SK-N-MC (cell line): ENCODE measurements at regions not wholly inside any gene's neighbourhood (a gene's known extent, or its start where the extent isn't known, plus 50 kb on each side); places are given as distances from the start of the nearest gene placed in this dataset.

ENCODE experiments used
- DNase-seq: peaks from one replicate; pipeline ENCODE4 v3.0.0-alpha.2; 2011; ENCODE audit warnings: low read depth, low spot score
- H3K27ac ChIP-seq: fragments of 200-600 bp; sonication (generic); 2 replicates; pipeline ENCODE4 v1.5.1; 2016; ENCODE audit warnings: mixed run types
- H3K36me3 ChIP-seq: fragments of 200-600 bp; sonication (generic); 2 replicates; pipeline ENCODE4 v1.6.1; 2017; ENCODE audit warnings: antibody characterized with exemption, low read length, mixed read lengths; ENCODE audit not compliant: insufficient read depth
- H3K4me3 ChIP-seq: fragments of 200-600 bp; sonication (generic); 2 replicates; pipeline ENCODE4 v1.5.1; 2016
- H3K9ac ChIP-seq: fragments of 200-600 bp; sonication (generic); 2 replicates; pipeline ENCODE4 v1.8.0; 2017; ENCODE audit warnings: mixed run types, mixed read lengths; ENCODE audit not compliant: insufficient read length
- H3K9me3 ChIP-seq: fragments of 200-600 bp; sonication (generic); 2 replicates; pipeline ENCODE4 v1.6.1; 2017; ENCODE audit warnings: low read depth, mild to moderate bottlenecking, antibody characterized with exemption, low read length, moderate library complexity, mixed read lengths
- EZH2 ChIP-seq: fragments of 200-600 bp; sonication (generic); IDR thresholded peaks from one replicate; pipeline ENCODE4 v1.6.1; 2017; ENCODE audit warnings: antibody characterized with exemption
- FOXP2 ChIP-seq: optimal IDR thresholded peaks from 2 replicates; pipeline ENCODE3; 2011; ENCODE audit warnings: mild to moderate bottlenecking, moderate library complexity; ENCODE audit not compliant: insufficient read depth; ENCODE audit errors: extremely low read length, control extremely low read depth
- POLR2AphosphoS5 ChIP-seq: IDR thresholded peaks from 2 replicates; pipeline ENCODE4 v1.6.1; 2012; ENCODE audit warnings: mild to moderate bottlenecking, low read depth, low read length, borderline replicate concordance

DNA sequence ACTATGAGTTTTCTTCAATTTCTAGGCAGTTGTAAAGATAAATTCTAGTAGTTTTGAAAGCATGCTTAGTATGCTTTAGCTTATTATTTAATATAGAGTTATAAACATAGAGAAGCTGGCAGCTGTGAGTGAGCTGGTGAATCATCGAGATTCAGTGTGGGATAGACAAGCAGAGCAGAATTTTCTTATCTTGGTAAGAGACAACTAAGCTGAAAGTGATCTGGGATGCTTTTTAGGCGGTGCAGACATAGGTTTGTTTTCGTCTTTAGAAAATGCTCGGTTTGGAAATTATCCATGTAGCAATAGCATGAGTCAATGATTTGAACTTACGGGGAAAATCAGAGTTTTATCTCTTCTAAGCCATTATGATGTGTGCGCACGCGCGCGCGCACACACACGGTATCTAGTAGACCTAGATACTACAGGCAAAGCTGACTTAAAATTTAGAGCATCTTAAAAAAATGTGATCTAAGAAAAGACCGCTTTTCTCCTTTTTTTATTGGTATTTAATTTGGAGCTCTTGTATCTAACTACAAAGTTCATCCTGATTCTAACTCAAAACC lies 128.3 kb upstream of the MAP3K7 start:
- DNase-seq = no peak
- Histone ChIP-seq H3K36me3 (no peaks in the 10 kb centered on the region), H3K9me3 (no peaks in the 10 kb centered on the region), H3K9ac (no peak overlapping the region), H3K4me3 (no peak overlapping the region), H3K27ac (no peak overlapping the region)
- TF ChIP-seq POLR2AphosphoS5 (no peak), EZH2 (no peak)

DNA sequence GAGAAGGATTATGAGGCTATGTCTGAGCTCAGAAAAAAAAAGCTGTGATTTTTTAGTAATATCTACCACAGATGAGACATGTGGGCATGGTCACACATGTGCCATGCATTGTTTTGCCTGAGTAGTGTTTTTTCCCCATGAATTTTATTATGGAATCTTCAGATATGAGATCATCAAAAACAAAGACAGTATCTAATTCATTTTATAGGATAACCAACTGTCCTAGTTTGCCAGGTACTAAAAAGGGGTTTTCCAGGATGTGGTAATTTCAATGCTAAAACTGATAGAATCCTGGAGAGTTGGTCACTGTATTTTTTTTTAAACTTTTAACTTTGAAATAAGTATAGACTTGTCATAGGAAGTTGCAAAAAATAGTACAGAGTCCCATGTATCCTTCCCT lies 127.4 kb upstream of the MAP3K7 start:
- no peaks in the 10 kb centered on the region for H3K36me3 ChIP-seq
- no peak for DNase-seq
- H3K9ac ChIP-seq = no peak overlapping the region
- no peak overlapping the region for H3K4me3 ChIP-seq
- TF ChIP-seq POLR2AphosphoS5 (no peak), EZH2 (no peak), FOXP2 (no peak)
- no peak overlapping the region for H3K27ac ChIP-seq
- H3K9me3 ChIP-seq = no peaks in the 10 kb centered on the region

DNA sequence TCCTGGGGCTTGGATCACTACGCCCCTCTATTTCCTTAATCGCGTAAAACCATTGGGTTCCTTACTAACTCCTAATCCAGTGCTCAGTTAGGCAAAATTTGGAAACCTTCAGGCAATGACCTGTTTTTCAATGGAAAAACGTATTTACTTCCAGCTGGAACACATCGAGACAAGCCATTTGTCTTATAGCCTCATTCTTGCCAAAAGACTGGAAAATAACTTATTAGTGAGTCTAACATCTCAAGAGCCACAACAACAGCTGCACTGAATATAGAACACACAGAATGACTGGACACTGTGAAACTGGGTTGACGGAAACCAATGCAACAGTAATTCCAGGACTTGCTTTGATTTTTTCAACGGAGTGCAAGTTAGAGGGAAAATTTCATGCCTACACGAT lies 125.2 kb upstream of the MAP3K7 start:
- Histone ChIP-seq H3K27ac (no peak overlapping the region), H3K9me3 (no peaks in the 10 kb centered on the region), H3K9ac (no peak overlapping the region), H3K36me3 (no peaks in the 10 kb centered on the region), H3K4me3 (no peak overlapping the region)
- no peak for DNase-seq
- no peak for TF ChIP-seq POLR2AphosphoS5
- TF ChIP-seq EZH2 = no peak
- TF ChIP-seq FOXP2 = no peak

DNA sequence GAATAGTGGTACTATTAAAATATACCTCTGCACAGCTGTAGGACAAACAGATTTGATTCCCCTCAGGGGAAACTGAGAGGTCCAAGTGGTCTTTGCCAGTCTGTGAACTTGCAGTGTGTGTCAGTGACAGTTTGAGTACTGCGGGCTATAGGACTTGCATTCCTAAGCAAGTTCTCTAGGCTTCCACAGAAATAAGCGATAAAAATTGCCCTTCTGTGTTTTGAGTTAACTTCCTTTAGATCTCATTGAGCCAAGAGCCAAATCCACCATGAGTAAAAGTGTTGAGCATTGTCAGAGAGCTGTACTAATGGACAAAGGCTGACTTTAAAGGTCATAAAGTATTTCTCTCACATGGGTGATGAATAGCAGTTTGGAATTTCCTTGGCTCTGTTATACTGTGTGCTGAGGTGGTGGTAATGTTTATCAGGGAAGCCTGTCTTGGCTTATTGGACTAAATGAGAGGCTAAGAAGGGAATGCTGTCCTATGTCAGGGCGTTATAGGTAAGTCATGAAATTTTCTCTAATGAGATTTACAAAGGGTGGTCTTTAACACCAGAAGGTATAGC lies 122.6 kb upstream of the MAP3K7 start:
- Histone ChIP-seq H3K9ac (no peak overlapping the region), H3K9me3 (no peaks in the 10 kb centered on the region), H3K27ac (no peak overlapping the region), H3K4me3 (no peak overlapping the region), H3K36me3 (no peaks in the 10 kb centered on the region)
- no peak for DNase-seq
- TF ChIP-seq EZH2 (no peak), FOXP2 (no peak), POLR2AphosphoS5 (no peak)

DNA sequence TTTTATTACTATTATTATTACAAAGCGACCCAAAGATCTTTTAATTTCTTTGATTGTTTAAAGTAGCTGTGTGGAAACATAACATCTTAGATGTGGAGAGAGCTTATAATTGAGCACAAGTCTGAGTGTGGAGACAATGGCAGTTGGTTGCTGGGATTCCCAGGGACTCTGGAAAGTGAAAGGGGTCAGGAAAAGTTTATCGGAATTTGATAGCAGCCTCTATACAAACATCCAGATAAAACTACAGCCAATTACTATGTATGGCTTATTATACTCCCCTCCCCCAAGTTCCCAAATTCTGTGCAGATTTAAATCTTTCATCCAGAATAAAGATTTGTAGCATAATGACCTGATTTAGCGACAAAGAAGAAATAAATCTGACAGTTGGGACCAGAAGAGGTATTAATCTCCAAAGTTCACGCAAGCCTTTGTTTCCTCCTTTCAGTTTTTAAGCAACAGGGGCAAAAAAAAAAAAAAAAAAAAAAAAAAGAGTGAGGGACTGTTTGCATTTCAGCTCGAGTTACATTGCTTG lies 121.4 kb upstream of the MAP3K7 start:
- no peaks in the 10 kb centered on the region for H3K9me3 ChIP-seq
- TF ChIP-seq EZH2 (no peak), POLR2AphosphoS5 (no peak), FOXP2 (no peak)
- H3K36me3 ChIP-seq = no peaks in the 10 kb centered on the region
- no peak for DNase-seq
- no peak overlapping the region for H3K9ac ChIP-seq
- no peak overlapping the region for H3K4me3 ChIP-seq
- no peak overlapping the region for H3K27ac ChIP-seq

DNA sequence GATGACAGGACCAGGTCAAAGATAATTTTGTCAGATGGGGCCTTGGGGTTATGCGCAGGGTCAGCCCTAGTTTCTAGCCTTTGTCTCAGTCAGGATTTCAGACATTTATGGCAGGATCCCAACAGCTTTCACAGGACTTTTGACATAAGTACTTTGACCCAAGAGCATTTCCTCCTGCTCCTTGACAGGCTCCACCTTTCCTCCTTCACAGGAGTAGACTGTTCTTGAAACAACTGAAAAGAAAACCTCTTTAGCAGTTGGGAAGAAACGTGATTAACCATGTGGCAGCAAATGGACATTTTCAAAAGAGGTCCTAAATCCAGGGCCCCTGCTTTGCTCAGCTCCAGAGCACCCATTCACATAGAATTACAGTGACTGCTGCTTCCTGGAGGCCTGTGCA lies 120.4 kb upstream of the MAP3K7 start:
- H3K4me3 ChIP-seq = no peak overlapping the region
- TF ChIP-seq FOXP2 (no peak), POLR2AphosphoS5 (no peak), EZH2 (no peak)
- H3K9me3 ChIP-seq = no peaks in the 10 kb centered on the region
- no peaks in the 10 kb centered on the region for H3K36me3 ChIP-seq
- H3K27ac ChIP-seq = no peak overlapping the region
- no peak for DNase-seq
- no peak overlapping the region for H3K9ac ChIP-seq

DNA sequence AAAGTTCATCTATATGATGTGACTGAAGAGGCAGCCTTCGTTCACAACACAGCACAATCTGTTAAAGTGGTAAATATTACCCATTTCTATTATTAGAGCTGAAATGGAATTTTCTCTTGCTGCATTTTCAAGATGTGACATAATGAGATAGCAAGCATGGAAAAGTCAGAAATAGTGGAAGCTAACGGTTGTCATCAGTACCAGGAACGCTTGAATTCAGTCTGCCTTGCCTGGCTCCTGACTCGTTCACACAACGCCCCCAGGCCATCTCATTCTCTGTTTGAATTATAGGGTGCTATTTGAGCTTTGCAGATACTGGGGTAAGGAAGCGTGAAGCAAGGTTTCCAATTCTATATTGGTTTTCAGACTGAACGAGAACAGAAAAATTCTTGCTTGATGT lies 116.5 kb upstream of the MAP3K7 start:
- no peak overlapping the region for H3K27ac ChIP-seq
- H3K4me3 ChIP-seq = no peak overlapping the region
- TF ChIP-seq FOXP2 (no peak), POLR2AphosphoS5 (no peak), EZH2 (no peak)
- H3K9ac ChIP-seq = no peak overlapping the region
- DNase-seq = no peak
- no peaks in the 10 kb centered on the region for H3K9me3 ChIP-seq
- H3K36me3 ChIP-seq = no peaks in the 10 kb centered on the region

DNA sequence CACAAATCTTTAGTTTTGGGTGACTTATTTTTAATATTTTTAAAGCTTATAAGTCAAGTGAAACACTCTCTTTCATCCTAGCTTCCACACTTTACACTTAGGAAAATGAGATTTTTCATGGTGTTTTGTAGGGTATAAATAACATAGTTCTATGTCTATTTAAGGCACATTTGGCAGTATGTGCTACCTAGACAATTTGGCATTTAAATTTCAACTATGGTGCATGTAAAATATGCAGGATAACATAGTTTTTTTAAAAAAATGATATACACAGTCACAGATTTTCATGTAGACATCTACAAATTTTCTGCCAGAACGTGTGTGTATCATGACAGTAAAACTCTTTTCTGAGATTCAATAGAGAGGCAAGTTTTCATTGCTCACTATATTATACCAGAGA lies 115.1 kb upstream of the MAP3K7 start:
- Histone ChIP-seq H3K36me3 (no peaks in the 10 kb centered on the region), H3K27ac (no peak overlapping the region), H3K9me3 (no peaks in the 10 kb centered on the region), H3K9ac (no peak overlapping the region), H3K4me3 (no peak overlapping the region)
- DNase-seq = no peak
- TF ChIP-seq POLR2AphosphoS5 (no peak), FOXP2 (no peak), EZH2 (no peak)

DNA sequence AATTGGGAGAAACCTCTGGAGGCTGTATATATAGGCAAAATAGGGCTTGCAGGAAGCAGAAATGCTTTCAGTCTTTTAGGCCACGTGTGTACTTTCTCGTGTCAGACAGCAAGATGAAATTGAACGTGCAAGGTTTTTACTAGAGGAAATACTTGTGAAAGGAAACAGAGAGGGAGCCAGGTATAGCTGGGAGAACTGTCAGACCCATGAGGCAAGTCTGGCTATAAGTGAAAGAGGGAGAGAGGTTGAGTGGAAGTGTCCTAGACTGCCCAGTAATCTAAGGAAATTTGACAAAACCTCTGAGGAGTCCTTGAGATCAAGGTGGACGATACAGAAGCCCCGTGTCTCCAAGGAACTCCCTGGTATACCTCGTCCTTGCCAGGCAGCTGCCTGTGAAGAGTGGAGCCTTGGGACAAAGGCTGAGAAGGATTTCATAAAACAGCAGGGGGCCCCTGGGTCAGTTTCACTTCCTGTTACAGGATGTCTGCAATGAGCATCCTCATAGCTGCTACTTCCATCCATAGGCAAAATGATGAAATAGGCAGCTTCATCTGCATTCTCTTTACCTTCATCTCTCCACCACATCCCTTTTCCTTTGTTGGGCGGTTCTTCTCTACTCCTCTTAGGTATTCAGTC lies 114.4 kb upstream of the MAP3K7 start:
- Histone ChIP-seq H3K36me3 (no peaks in the 10 kb centered on the region), H3K9ac (no peak overlapping the region), H3K27ac (no peak overlapping the region), H3K9me3 (no peaks in the 10 kb centered on the region), H3K4me3 (no peak overlapping the region)
- TF ChIP-seq POLR2AphosphoS5 = no peak
- TF ChIP-seq EZH2 = no peak
- no peak for TF ChIP-seq FOXP2
- DNase-seq = no peak
